Transverse colon (tissue), 4 donors: ENCODE measurements at regions not wholly inside any gene's neighbourhood (a gene's known extent, or its start where the extent isn't known, plus 50 kb on each side); places are given as distances from the start of the nearest gene placed in this dataset.
A peak's percentile ranks its signal among the peaks of the same experiment; 100 is the strongest.

Source experiments
- DNase-seq: peaks from one replicate; pipeline ENCODE4 v3.0.0-alpha.2; 2019
- H3K27ac ChIP-seq, 4 donors: fragments of 200-600 bp; sonication (generic); 2 replicates each; pipeline ENCODE4 v1.5.1; 2016 to 2018; ENCODE audit warnings: inconsistent platforms in 4 of 4
- H3K27me3 ChIP-seq: fragments of 200-600 bp; sonication (generic); 2 replicates; pipeline ENCODE4 v1.5.1; 2017; ENCODE audit warnings: inconsistent platforms
- H3K36me3 ChIP-seq, 4 donors: fragments of 200-600 bp; sonication (generic); 2 replicates each; pipeline ENCODE4 v1.5.1; 2017 to 2019; ENCODE audit warnings: inconsistent platforms in 4 of 4
- H3K4me1 ChIP-seq, 4 donors: fragments of 200-600 bp; sonication (generic); 2 replicates each; pipeline ENCODE4 v1.5.1; 2017 to 2020; ENCODE audit warnings: inconsistent platforms in 4 of 4
- H3K4me3 ChIP-seq, 4 donors: fragments of 200-600 bp; sonication (generic); 1 replicate in 1 of 4; 2 replicates in 3 of 4; pipeline versions ENCODE4 v1.5.1 to v1.6.1; 2017 to 2019; ENCODE audit warnings: inconsistent platforms in 4 of 4
- H3K9me3 ChIP-seq, 2 donors: fragments of 200-600 bp; sonication (generic); 2 replicates each; pipeline ENCODE4 v1.5.1; 2017 to 2019; ENCODE audit warnings: inconsistent platforms in 2 of 2
- EP300 ChIP-seq: sonication (generic); formaldehyde crosslinking; IDR thresholded peaks from one replicate; pipeline ENCODE4 v1.6.1; 2017; ENCODE audit warnings: antibody characterized with exemption, low read depth
- POLR2A ChIP-seq: fragments of 450-650 bp; IDR thresholded peaks from one replicate; pipeline ENCODE4 v1.6.1; 2016; ENCODE audit warnings: antibody characterized with exemption, mild to moderate bottlenecking, moderate library complexity
- POLR2AphosphoS5 ChIP-seq, 3 donors: sonication (generic); formaldehyde crosslinking; IDR thresholded peaks; one replicate each; pipeline ENCODE4 v1.6.1; 2016; ENCODE audit warnings: antibody characterized with exemption in 3 of 3
- whole genome bisulfite sequencing, 2 donors: methylation state at CpG; one replicate each; pipeline ENCODE4 v1.1.5; 2018; ENCODE audit warnings: low coverage in 1 of 2; 5-methylcytosine and 5-hydroxymethylcytosine counted together
- in situ Hi-C, 4 donors: fragments of 200-750 bp; cut with MboI; loops; one replicate each; pipeline versions ENCODE4 v1.15.0 to v1.15.1; 2017; ENCODE audit warnings: low sequenced_read_pairs in 3 of 4, low pct_ligation_motif_present in 1 of 4, low pct_unique_long_range_greater_than_20kb in 1 of 4
- intact Hi-C: fragments of 100-400 bp; cut with DNase I; formaldehyde crosslinking; loops from one replicate; pipeline ENCODE4 v1.15.1; 2023; ENCODE audit warnings: low total_unique reads
- TF ChIP-seq, protein P1 (sequence below), 5 experiments: fragments of 200-600 bp in 3 of 5; fragments of 450-650 bp in 2 of 5; sonication (generic) in 3 of 5; IDR thresholded peaks; 1 replicate in 2 of 5; 2 replicates in 3 of 5; pipeline ENCODE4 v1.5.1; 2016 to 2017; ENCODE audit warnings: antibody characterized with exemption in 5 of 5, inconsistent platforms in 3 of 5, mild to moderate bottlenecking in 2 of 5, moderate library complexity in 1 of 5

DNA sequence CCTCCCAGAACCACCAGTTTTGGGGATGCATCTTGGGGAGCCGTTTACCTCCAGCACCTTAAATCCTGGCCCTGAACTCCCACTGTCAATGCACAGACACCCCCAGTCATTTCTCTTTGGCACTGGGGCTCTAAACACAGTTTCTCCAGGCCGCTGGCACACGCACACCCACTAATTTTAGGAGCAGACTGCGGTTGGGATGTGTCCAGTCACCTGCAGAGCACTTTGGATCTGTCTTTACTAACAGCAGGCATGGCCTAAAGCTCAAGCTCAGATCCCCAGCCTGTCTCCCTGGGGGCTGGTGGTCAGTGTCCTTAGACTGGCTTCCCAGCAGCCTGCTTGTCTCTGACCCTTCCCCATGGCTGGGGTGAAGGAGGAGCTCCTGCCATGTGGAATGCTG is 49.9 kb downstream of the SYNE3 start:
- H3K36me3 ChIP-seq, result no peaks in the 10 kb centered on the region
- H3K4me3 ChIP-seq, result no peak overlapping the region
- in situ Hi-C loops, result no loop called here
- no peak for TF ChIP-seq POLR2A
- TF ChIP-seq POLR2AphosphoS5 (IDR thresholded peaks at IDR 0.05), result no peak
- TF ChIP-seq EP300, result no peak
- TF ChIP-seq, protein P1, sequence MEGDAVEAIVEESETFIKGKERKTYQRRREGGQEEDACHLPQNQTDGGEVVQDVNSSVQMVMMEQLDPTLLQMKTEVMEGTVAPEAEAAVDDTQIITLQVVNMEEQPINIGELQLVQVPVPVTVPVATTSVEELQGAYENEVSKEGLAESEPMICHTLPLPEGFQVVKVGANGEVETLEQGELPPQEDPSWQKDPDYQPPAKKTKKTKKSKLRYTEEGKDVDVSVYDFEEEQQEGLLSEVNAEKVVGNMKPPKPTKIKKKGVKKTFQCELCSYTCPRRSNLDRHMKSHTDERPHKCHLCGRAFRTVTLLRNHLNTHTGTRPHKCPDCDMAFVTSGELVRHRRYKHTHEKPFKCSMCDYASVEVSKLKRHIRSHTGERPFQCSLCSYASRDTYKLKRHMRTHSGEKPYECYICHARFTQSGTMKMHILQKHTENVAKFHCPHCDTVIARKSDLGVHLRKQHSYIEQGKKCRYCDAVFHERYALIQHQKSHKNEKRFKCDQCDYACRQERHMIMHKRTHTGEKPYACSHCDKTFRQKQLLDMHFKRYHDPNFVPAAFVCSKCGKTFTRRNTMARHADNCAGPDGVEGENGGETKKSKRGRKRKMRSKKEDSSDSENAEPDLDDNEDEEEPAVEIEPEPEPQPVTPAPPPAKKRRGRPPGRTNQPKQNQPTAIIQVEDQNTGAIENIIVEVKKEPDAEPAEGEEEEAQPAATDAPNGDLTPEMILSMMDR (IDR thresholded peaks at IDR 0.05), result no peak
- H3K27me3 ChIP-seq, result no peaks in the 10 kb centered on the region
- WGBS, 2 donors, result 93% methylated on average over 4 of the region's 4 CpGs; no CpG with 5 or more reads in 1 of the 2 donors
- H3K4me1 ChIP-seq, result peaks cover 11 to 45% (median 26%) of the 10 kb centered on the region in 4 donors
- DNase-seq, result no peak
- intact Hi-C loops, result no loop called here
- H3K27ac ChIP-seq, result no peak overlapping the region
- no peaks in the 10 kb centered on the region for H3K9me3 ChIP-seq

DNA sequence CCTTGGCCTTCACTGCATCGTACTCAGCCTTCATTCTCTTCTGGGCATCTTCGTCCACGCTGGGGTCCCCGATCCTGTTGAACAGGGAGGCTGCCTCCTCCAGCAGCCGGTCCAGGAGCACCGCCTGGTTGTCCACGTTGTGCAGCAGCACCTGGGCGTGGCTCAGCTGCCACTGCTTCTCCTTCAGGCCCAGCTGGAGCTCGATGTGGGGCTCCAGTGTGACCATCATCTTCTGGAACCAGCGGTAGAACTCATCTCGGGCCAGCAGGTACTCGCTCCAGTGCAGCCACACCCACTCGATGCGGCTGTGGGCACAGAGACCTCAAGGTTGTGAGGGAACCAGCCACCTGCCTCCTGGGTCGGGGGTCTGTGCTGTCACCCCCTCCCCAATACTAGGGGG is 50.5 kb downstream of the SYNE3 start:
- no peak for DNase-seq
- no peak overlapping the region for H3K27ac ChIP-seq
- no peaks in the 10 kb centered on the region for H3K9me3 ChIP-seq
- in situ Hi-C loops (no loop called here), intact Hi-C loops (no loop called here)
- no peaks in the 10 kb centered on the region for H3K36me3 ChIP-seq
- no peak overlapping the region for H3K4me3 ChIP-seq
- H3K4me1 ChIP-seq, result peaks cover 10 to 47% (median 27%) of the 10 kb centered on the region in 4 donors
- TF ChIP-seq, protein P1 (IDR thresholded peaks at IDR 0.05), result no peak
- WGBS, 2 donors, result 87 to 100% methylated on average over 1 to 15 of the region's 15 CpGs
- no peaks in the 10 kb centered on the region for H3K27me3 ChIP-seq

DNA sequence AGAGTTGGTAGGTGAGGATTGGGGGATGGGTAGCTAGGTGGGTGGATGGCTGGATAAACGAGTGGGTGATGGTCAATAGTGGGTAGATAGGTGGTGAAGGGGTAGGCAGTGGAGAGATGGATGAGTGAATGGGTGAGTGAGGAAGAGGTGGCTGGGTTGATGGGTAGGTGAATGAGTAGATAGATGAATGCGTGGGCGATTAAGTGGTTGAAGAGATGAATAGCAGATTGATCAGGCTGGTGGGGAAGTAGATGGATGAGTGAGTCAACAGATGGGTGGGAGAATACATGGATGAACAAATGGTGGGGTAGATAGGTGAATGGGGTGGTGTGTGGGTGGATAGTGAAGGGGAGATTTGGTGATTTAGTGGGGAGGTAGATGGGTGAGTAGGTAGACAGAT is 51.1 kb downstream of the SYNE3 start:
- TF ChIP-seq POLR2A (no peak), POLR2AphosphoS5 (IDR thresholded peaks at IDR 0.05) (no peak), EP300 (no peak)
- TF ChIP-seq, protein P1 (IDR thresholded peaks at IDR 0.05), result no peak
- 74 to 92% methylated on average over 2 to 3 of the region's 3 CpGs for WGBS, 2 donors
- H3K4me3 ChIP-seq, result no peak overlapping the region
- H3K36me3 ChIP-seq, result no peaks in the 10 kb centered on the region
- peaks cover 16 to 50% (median 32%) of the 10 kb centered on the region in 4 donors for H3K4me1 ChIP-seq
- in situ Hi-C loops, result no loop called here
- H3K27ac ChIP-seq, result no peak overlapping the region
- intact Hi-C loops, result no loop called here
- no peaks in the 10 kb centered on the region for H3K27me3 ChIP-seq
- no peak for DNase-seq
- no peaks in the 10 kb centered on the region for H3K9me3 ChIP-seq

DNA sequence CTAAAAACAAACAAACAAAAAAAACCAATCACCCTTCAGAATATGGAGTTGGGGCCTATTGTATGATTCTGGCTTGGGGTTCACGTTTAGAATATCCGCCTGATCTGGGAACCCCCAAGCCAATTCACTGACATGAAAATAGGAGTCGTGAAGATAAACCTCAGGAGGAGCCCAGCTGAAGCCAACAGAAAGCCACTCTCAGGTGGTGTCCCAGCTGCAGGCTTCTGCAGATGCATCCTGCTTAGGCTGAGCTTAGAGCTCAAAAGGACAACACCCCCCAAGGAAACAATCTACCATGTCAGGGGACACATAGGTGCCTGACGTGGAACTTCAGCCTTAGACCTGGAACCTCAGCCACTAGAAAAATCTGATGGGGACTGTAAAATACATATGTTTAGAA is 51.9 kb downstream of the SYNE3 start:
- no peaks in the 10 kb centered on the region for H3K27me3 ChIP-seq
- no peaks in the 10 kb centered on the region for H3K9me3 ChIP-seq
- TF ChIP-seq POLR2A, result no peak
- TF ChIP-seq, protein P1 (IDR thresholded peaks at IDR 0.05), result no peak
- TF ChIP-seq POLR2AphosphoS5 (IDR thresholded peaks at IDR 0.05), result no peak
- no peak for TF ChIP-seq EP300
- peaks cover 17 to 50% (median 32%) of the 10 kb centered on the region in 4 donors for H3K4me1 ChIP-seq
- H3K4me3 ChIP-seq, result no peak overlapping the region
- WGBS, 2 donors, result 69 to 71% methylated on average over 3 to 4 of the region's 4 CpGs
- no peak for DNase-seq
- intact Hi-C loops (no loop called here), in situ Hi-C loops (no loop called here)
- no peaks in the 10 kb centered on the region for H3K36me3 ChIP-seq
- peak overlapping the region in 2 of 4 donors; percentile 61 to 68 for H3K27ac ChIP-seq
